Ovary (tissue), 3 donors: ENCODE measurements at regions not wholly inside any gene's neighbourhood (a gene's known extent, or its start where the extent isn't known, plus 50 kb on each side); places are given as distances from the start of the nearest gene placed in this dataset.

ENCODE experiments used
- CTCF ChIP-seq, 3 donors: fragments of 450-650 bp in 2 of 3; fragments of 200-600 bp in 1 of 3; IDR thresholded peaks; one replicate each; pipeline versions ENCODE4 v1.5.1 to v1.8.0; 2016 to 2022; ENCODE audit warnings: antibody characterized with exemption in 3 of 3, mild to moderate bottlenecking in 1 of 3
- POLR2A ChIP-seq: fragments of 450-650 bp; IDR thresholded peaks from one replicate; pipeline ENCODE4 v1.6.1; 2017; ENCODE audit warnings: antibody characterized with exemption, mild to moderate bottlenecking, moderate library complexity
- donor health status: DM: no; HTN: no; CAD: no.

GRCh38 chr12:73185403-73185802 is 913.2 kb downstream of the TRHDE start:
- TF ChIP-seq POLR2A (no peak), CTCF (IDR thresholded peaks at IDR 0.05) (no peak)
